Lower lobe of right lung (tissue), 2 donors: ENCODE measurements at regions not wholly inside any gene's neighbourhood (a gene's known extent, or its start where the extent isn't known, plus 50 kb on each side); places are given as distances from the start of the nearest gene placed in this dataset.

ENCODE experiments used
- ATAC-seq, 2 donors: fragments of 200-7000 bp; cut with Tn5 transposase; one replicate each; pipeline ENCODE4 v1.9.1; 2020 to 2022; ENCODE audit warnings: mild to moderate bottlenecking in 2 of 2, moderate library complexity in 2 of 2
- DNase-seq: peaks from one replicate; pipeline ENCODE4 v3.0.0-alpha.2; 2020
- H3K27ac ChIP-seq: fragments of 200-600 bp; one replicate; pipeline ENCODE4 v1.8.0; 2022
- H3K27me3 ChIP-seq: fragments of 200-600 bp; one replicate; pipeline ENCODE4 v1.8.0; 2022; ENCODE audit warnings: low read depth
- H3K36me3 ChIP-seq: fragments of 200-600 bp; one replicate; pipeline ENCODE4 v1.8.0; 2022; ENCODE audit warnings: mild to moderate bottlenecking
- H3K4me1 ChIP-seq: fragments of 200-600 bp; one replicate; pipeline ENCODE4 v1.8.0; 2022
- H3K4me3 ChIP-seq: fragments of 200-600 bp; one replicate; pipeline ENCODE4 v1.8.0; 2022; ENCODE audit warnings: mild to moderate bottlenecking
- H3K9me3 ChIP-seq: fragments of 200-600 bp; one replicate; pipeline ENCODE4 v1.8.0; 2022
- intact Hi-C: fragments of 100-400 bp; cut with DNase I; formaldehyde crosslinking; loops from one replicate; pipeline ENCODE4 v1.11.0; 2022
- TF ChIP-seq, protein P1 (sequence below): fragments of 200-600 bp; IDR thresholded peaks from one replicate; pipeline ENCODE4 v1.8.0; 2022; ENCODE audit warnings: antibody characterized with exemption, mild to moderate bottlenecking
- donor health status: DM: no; HTN: yes; CAD: no; lungs with severe emphysema.

DNA sequence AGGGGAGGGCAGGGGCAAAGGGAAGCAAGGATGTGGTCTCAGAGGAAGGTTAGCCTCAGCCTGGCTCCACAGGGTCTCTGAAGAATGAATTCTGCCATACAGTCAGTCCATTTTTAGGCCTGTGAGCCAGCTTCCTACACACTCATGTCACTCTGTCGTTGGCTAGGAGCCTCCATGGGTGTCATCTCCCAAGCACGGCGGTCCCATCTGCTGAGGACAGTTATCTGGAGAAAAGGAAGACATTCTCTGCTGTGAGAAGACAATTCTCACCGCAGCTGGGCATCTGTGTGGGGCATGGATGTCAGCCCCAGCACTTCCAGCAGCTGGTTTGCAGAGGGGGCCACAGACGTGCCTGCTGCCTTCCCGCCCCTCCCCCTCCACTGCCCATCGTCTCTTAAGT, 167.6 kb downstream of the LINC00237 start:
- no peak overlapping the region for H3K4me3 ChIP-seq
- TF ChIP-seq, protein P1, sequence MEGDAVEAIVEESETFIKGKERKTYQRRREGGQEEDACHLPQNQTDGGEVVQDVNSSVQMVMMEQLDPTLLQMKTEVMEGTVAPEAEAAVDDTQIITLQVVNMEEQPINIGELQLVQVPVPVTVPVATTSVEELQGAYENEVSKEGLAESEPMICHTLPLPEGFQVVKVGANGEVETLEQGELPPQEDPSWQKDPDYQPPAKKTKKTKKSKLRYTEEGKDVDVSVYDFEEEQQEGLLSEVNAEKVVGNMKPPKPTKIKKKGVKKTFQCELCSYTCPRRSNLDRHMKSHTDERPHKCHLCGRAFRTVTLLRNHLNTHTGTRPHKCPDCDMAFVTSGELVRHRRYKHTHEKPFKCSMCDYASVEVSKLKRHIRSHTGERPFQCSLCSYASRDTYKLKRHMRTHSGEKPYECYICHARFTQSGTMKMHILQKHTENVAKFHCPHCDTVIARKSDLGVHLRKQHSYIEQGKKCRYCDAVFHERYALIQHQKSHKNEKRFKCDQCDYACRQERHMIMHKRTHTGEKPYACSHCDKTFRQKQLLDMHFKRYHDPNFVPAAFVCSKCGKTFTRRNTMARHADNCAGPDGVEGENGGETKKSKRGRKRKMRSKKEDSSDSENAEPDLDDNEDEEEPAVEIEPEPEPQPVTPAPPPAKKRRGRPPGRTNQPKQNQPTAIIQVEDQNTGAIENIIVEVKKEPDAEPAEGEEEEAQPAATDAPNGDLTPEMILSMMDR: no peak
- H3K9me3 ChIP-seq: no peaks in the 10 kb centered on the region
- no peaks in the 10 kb centered on the region for H3K27me3 ChIP-seq
- DNase-seq: no peak
- no peak for ATAC-seq
- H3K27ac ChIP-seq: no peak overlapping the region
- intact Hi-C loops: no loop called here
- H3K4me1 ChIP-seq: no peaks in the 10 kb centered on the region
- no peaks in the 10 kb centered on the region for H3K36me3 ChIP-seq

DNA sequence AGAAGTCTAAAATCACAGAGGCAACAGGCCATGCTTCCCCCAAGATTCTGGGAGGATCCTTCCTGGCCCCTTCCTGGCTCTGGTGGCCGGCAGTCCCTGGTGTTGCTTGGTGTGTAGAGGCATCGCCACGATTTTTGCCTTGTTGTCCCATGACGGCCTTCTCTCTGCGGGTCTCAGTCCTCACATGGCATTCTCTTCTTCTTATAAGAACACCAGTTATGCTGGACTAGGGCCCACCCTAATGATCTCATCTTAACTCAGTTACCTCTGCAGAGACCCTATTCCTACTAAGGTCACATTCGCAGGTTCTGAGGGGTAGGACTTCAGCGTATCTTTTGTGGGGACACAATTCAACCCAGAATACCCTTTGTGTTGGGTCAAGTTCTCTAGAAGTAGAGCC, 168.0 kb downstream of the LINC00237 start:
- TF ChIP-seq, protein P1: no peak
- ATAC-seq: no peak

DNA sequence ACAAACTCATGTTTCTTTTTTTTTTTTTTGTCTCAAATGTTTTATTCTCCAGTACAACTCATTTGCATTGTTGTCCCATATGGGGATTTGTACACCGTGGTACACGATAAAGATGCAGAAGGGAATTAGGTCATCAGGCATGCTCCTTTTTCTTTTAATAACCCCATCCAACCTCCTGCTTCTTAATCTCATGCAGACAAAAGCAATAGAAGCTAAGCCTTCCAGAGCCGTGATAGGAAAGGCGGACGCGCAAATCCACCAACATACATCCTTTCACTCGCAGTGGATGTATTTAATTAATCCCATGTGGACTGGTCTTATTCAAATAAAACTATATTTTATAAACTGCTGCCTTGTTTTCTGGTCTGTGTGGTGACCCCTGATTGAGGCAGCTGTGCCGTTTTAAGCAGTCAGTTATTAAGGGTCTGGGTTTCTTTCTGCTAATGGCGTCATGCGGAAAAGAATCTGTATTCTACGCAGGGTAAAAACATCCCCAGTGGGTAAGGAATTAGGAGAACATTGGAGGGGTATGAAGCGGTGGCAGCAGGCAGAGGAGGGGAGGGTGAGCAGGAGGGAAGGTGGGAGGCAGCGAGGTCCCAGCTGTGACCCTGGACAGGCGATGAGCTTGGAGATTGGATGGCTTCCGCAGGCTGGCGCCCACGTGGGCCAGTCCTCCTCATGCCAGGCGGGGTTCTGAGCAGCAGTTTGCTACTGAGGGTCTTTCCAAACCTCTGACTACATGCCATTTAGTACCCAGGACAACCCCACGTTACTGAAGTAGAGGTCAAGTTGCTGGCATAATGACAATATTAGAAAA, 172.8 kb downstream of the LINC00237 start:
- ATAC-seq: no peak
- H3K36me3 ChIP-seq: no peaks in the 10 kb centered on the region
- no peaks in the 10 kb centered on the region for H3K9me3 ChIP-seq
- H3K4me3 ChIP-seq: no peak overlapping the region
- no peaks in the 10 kb centered on the region for H3K4me1 ChIP-seq
- intact Hi-C loops: no loop called here
- DNase-seq: no peak
- TF ChIP-seq, protein P1: no peak
- H3K27me3 ChIP-seq: no peaks in the 10 kb centered on the region
- no peak overlapping the region for H3K27ac ChIP-seq

More for the DNA sequence above, 168.0 kb downstream of the LINC00237 start:
- intact Hi-C loops: no loop called here
- H3K27me3 ChIP-seq: no peaks in the 10 kb centered on the region
- no peaks in the 10 kb centered on the region for H3K4me1 ChIP-seq
- no peak overlapping the region for H3K27ac ChIP-seq
- no peak overlapping the region for H3K4me3 ChIP-seq
- no peaks in the 10 kb centered on the region for H3K36me3 ChIP-seq
- H3K9me3 ChIP-seq: no peaks in the 10 kb centered on the region
- DNase-seq: no peak

DNA sequence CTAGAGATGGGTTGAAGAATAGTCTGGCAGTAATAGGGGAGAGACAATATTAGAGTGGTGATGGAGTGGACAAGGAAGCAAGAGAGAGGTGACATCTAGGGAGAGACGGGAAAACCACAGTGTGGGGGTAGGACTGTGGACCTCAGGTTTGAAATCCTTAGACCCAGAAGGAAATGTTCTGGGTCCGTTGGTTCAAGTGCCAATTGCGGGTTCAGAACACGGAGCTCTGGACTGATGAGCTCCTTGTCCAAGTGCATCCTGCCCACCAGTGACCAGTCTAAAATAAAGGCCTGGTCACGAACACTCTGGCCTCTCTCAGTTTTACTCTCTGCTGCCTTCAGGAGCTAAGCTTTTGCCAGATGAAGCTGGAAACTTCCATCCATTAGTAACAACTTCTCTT, 174.0 kb downstream of the LINC00237 start:
- intact Hi-C loops: no loop called here
- H3K36me3 ChIP-seq: no peaks in the 10 kb centered on the region
- TF ChIP-seq, protein P1: no peak
- ATAC-seq: no peak
- H3K27me3 ChIP-seq: no peaks in the 10 kb centered on the region
- DNase-seq: no peak
- H3K27ac ChIP-seq: no peak overlapping the region
- H3K4me1 ChIP-seq: no peaks in the 10 kb centered on the region
- no peak overlapping the region for H3K4me3 ChIP-seq
- no peaks in the 10 kb centered on the region for H3K9me3 ChIP-seq

DNA sequence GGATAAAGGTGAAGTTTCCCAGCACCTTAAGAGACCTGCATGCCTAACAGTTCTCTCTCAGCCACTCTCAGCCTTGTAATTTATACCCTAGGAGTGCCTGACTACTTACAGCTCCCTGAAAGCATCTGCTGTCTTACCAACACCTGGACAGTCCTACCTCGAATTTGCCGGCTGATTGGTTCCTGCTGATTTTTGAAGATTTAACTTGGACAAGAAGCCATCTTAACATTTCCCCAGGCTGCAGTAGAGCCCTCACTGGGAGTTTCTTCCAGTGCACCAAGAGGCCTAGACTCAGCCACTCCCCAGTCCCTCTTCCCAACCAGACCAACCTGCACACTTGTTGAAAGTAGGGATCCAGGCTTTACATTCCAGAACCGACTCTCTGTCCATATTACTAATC, 174.5 kb downstream of the LINC00237 start:
- DNase-seq (no peak), ATAC-seq (no peak)
- Histone ChIP-seq H3K4me1 (no peaks in the 10 kb centered on the region), H3K36me3 (no peaks in the 10 kb centered on the region), H3K27me3 (no peaks in the 10 kb centered on the region), H3K4me3 (no peak overlapping the region), H3K27ac (no peak overlapping the region), H3K9me3 (no peaks in the 10 kb centered on the region)
- intact Hi-C loops: no loop called here
- TF ChIP-seq, protein P1: no peak
